HG02938 (cell line): ENCODE measurements at regions not wholly inside any gene's neighbourhood (a gene's known extent, or its start where the extent isn't known, plus 50 kb on each side); places are given as distances from the start of the nearest gene placed in this dataset.
A peak's percentile ranks its signal among the peaks of the same experiment; 100 is the strongest.

ENCODE experiments used
- ATAC-seq: cut with Tn5 transposase; IDR thresholded peaks from one replicate; pipeline ENCODE4 v1.9.1; 2021; ENCODE audit warnings: mild to moderate bottlenecking, moderate library complexity; ENCODE audit not compliant: unreplicated experiment

DNA sequence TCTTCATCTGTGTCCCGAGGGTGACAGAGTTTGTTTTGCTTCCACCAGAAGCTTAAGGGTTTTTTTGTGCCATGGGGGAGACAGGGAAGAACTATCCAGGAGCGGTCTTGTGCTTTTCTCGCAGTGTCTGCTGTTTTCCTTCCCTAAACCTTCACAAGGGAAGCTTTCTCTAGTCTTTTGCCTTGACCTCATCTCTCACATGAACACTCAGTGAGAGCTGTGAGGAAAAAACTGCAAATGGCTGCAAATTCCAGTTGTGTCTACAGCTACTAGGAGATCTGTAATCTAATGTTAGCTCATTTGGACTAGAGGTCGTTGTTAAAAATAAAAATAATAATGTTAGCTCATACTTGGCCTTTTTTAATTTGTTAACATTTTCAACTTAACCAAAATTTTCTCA lies 264.7 kb upstream of the SESN3 start:
- ATAC-seq: no peak

DNA sequence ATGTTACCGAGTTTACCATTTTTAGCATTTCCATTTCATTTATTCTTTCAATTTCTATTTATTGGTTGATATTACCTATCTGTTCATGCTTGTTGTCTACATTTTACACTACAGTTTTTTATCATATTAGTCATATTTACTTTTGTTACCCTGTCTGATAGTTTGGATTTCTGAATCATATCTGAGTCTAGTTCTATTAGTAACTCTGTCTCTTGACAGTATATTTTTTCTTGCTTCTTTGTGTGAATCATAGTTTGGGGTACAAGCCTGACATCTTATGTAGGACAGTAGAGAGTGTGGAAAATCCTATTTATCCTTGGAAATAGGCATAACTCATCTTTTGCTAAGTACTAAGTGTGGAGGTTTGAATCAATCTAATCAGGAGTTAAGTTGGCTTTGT lies 263.9 kb upstream of the SESN3 start:
- ATAC-seq: no peak

GRCh38 chr11:95494167-95494566 lies 263.2 kb upstream of the SESN3 start:
- ATAC-seq: no peak

GRCh38 chr11:95490625-95491024 lies 259.6 kb upstream of the SESN3 start:
- ATAC-seq: no peak

GRCh38 chr11:95487938-95488337 lies 256.9 kb upstream of the SESN3 start:
- ATAC-seq: no peak

GRCh38 chr11:95487391-95487790 lies 256.4 kb upstream of the SESN3 start:
- ATAC-seq: peak; percentile 100

- no peak for ATAC-seq
These were observed 256.0 kb upstream of the SESN3 start for GRCh38 chr11:95486979-95487378.

DNA sequence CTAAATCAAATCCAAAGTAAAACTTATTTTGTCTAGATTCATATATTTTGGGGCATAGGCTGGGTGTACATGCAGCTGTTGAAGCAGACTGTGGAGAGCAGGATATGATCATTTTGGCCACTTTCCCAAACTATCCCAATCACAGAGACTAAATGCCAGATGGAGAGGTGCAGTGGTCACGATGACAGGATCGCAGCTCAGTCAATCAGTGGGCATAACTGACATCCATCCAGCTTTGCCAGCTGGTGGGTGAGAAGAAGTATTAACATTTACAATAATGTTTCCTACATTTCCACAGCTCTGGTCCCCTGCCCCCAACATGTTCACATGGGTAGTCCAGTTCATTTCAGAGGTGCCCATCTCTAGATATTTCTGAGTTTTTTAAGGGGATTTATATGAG lies 255.5 kb upstream of the SESN3 start:
- ATAC-seq: no peak

DNA sequence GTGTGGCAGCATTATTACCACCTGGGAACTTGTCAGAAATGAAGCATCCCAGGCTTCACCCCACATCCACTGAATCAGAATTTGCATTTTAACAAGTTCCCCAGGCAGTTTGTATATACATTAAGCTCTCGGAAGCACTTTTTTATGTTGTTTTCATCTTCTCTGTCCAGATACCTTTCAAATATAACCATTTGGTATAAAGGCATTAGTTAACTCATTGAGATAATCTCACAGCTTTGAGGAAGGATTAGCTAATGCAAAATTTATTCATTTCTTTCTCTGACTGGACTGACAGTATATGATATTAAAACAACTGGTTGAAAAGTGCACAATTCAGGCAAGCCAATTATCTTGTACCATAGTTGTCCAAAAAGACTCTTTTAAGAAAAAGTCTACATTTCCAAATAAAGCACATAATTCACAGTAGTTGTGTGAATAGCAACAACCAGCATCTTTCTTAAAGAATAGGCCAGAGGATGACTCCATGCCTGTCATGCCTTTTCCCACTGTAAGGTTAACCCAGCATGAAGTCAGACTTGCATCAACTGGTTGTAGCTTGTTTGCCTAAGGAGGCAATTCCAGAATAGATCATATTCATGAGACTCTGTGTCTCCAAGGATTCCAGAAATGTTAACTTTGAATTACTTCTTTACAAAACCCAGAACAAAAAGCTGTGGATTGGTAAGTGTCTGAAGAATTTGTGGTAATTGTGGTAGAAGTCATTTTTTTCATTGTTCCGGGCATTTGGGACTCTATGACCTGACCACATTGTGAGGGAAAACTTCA lies 254.3 kb upstream of the SESN3 start:
- ATAC-seq: no peak

DNA sequence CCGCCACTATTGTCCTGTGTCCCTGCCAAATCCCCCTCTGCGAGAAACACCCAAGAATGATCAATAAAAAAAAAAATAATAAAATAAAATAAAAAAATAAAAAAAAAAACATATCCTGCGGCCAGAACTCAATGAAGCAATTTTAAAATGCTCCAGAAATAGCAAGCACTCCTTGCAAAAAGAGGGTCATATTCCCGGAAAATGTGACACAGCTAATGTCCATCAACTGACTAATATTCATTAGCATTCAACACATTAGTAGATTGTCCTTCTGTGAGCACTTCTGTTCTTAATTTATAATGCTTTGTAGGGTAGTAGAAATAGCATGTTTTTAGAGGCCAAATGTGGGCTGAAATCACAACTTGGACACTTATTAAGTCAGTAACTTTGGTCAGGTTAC lies 252.3 kb upstream of the SESN3 start:
- ATAC-seq: no peak

DNA sequence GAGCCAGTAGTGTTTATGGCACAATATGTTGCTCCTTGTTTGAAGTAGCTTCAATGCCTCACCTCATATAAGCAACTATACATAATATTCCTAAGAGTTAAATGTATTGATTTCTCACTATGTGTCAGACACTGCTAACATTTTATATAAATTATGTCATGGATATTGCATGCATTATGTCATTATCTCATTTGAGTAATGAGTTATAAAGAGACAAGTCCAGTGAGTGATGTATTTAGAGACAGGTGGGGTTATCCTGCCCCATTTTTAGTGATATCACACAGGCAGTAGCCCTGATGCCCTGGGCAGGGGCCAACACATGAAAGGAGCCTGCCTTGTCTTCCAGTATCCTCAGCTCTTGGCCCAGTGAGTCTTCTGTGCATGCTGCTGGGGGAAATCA lies 247.0 kb upstream of the SESN3 start:
- no peak for ATAC-seq

GRCh38 chr11:95469258-95469657 lies 238.3 kb upstream of the SESN3 start:
- no peak for ATAC-seq

- no peak for ATAC-seq
These were observed 235.4 kb upstream of the SESN3 start for GRCh38 chr11:95466416-95466815.

GRCh38 chr11:95465887-95466286 lies 234.9 kb upstream of the SESN3 start:
- no peak for ATAC-seq

GRCh38 chr11:95461858-95462257 lies 230.9 kb upstream of the SESN3 start:
- ATAC-seq: no peak

DNA sequence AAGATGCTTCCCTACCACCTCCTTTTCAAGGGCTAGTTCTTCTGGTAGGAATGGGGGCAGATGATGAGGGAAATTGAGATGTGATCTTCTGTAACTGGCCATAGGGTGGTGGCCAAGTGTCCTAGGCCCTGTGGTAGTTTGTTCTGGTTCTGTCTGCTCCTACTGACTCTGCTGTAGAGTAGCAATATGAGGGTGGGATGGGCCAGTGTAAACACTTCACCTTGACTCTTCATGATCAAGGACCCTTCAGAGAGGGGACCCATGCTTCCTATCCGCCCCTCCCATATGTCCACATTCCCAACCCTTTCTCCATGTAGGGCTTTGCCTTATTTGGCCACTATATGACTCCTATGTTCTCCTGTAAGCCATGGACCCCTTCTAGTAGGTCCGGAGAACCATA lies 230.3 kb upstream of the SESN3 start:
- ATAC-seq: no peak

DNA sequence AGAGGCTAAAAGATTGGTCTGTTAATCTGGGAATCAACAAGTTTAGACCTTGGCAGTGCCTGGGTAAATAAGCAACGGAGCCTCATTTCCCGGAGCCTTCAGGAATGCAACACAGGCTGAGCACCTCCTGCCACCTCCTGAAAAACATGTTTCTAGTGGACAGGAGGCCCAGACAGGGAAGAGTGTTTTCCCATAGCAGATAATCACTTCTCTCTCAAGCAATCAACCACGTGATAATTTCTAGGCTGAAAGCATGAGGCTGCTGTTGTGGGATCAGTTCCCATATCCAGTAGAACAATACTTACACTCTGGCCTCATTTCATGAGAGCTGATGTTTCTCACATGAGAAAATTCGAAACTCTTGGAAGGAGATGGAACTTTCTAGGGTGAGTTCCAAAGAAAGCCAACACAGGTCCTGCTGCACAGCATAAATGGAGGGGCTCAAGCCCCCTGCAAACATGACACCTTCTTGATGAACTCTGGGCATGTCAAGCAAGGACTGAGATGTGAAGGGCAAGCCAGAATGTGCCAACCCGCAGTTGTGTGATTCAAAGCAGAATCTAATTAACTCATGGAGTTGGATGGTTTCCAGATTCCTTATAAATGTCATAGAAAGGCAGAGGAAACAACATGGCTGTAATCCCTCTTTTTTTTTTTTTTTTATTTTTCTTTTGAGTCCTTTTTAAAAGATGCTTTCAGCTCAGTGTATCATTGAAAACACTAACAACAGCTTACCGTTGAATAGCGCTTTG lies 228.5 kb upstream of the SESN3 start:
- ATAC-seq: no peak

- ATAC-seq: no peak
These were observed 225.9 kb upstream of the SESN3 start for GRCh38 chr11:95456714-95457491.

DNA sequence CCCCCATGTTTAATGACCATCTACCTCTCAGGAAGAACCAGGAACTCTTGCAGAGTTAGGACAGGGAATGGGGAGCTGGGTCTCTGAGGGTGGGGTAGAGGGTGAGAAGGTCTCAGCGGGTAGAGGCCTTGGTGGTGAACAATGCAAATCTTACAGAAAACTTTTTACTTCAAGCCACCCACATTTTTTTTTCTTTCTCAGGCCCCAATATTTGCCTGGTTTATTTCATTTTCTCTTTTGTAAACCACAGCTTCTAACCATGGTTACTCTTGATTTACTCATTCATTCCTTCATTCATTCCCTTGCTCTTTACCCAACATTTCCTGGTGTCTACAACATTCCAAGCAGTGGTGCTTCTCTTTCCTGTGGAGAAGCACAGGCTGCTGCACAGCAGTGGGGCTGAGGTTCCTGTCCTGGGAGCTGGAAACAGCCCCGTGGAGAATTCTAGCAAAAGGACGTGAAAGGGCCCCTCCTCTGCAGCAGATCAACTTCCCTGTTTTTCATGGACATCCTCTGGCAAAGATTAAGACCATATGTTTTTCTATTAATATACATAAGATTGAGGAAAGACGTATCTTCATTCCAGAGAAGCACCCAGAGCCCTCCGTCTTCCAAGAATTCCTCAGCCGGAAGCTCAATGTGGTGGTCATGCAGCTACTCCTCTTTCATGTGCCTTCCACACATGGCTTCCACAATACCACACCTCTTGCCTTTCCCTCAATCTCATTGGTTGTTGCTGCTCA lies 224.4 kb upstream of the SESN3 start:
- peak; percentile 85 for ATAC-seq

- ATAC-seq: no peak
These were observed 222.7 kb upstream of the SESN3 start for GRCh38 chr11:95453616-95454171.

DNA sequence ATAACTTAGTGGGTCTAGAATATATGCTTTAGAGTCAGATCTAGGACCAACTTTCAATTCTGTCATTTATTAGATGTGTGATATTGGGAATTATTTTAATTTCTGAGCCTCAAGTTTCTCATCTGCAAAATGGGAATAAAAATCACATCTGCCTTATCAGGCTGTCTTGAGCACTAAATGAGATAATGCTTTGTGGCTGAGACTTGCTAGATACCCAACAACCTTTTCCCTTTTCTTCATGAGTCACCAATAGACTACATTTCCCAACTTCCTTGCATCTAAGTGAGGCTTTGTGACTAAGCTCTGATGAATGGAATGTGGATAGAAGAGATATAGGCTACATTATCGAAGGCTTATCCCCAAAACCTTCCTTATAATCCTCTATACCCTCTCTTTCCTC lies 220.7 kb upstream of the SESN3 start:
- no peak for ATAC-seq
